NCI-H748 (cell line): ENCODE measurements at regions not wholly inside any gene's neighbourhood (a gene's known extent, or its start where the extent isn't known, plus 50 kb on each side); places are given as distances from the start of the nearest gene placed in this dataset.
"Not testable (repeated sequence)": the region's sequence is repeated elsewhere in the genome, so short reads cannot be mapped to it uniquely, and the experiment has no call there.

Source experiments
- DNase-seq: peaks from one replicate; lab custom pipeline; 2025; ENCODE audit not compliant: unreplicated experiment; lab: John Stamatoyannopoulos, UW

- peak; percentile 98 for DNase-seq
Observed at GRCh38 chr13:80881942-80882445, 541.1 kb upstream of the SPRY2 start.

DNA sequence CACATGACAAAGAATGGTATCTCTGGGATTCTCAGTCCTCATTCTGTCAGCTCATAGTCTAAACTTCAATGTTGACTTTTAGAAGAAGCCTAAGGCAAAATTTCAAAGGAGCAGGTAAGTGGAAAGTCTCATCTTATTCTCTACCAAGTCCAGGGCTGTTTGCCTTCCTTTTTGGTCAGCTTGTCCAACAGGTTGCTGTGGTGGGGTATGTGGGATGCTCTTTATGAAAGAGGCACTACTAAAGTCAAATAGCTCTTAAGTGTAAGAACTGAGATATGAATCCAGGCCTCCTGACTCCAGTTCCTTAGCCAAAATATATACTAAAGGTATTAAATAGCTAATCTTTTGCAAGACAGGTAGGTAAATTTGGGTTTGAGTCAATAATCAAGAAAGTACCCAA, 540.6 kb upstream of the SPRY2 start:
- peak; percentile 37 for DNase-seq

- DNase-seq: no peak
Observed at GRCh38 chr13:80881034-80881433, 540.1 kb upstream of the SPRY2 start.

GRCh38 chr13:80877944-80878241, 537.0 kb upstream of the SPRY2 start:
- DNase-seq: no peak

- no peak for DNase-seq
Observed at GRCh38 chr13:80877209-80877943, 536.5 kb upstream of the SPRY2 start.

DNA sequence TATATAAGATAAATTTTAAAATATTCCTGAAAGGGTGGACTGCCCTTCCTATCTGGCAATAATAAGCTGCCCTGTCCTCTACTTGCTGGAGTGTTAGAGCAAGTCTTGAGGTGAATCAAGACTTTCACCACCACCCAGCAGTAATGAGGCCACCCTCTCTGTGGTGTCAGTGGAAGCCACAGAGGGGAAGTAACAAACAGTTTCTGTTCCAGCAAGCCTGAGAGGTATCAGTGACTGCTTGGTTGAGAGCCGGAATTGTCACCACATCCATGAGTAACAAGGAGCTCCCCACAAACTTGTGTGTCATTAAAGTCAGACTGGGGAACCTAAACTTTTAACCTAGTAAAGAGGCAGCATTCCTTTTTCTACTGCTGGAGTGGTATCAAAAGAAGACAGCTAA, 532.7 kb upstream of the SPRY2 start:
- no peak for DNase-seq

DNA sequence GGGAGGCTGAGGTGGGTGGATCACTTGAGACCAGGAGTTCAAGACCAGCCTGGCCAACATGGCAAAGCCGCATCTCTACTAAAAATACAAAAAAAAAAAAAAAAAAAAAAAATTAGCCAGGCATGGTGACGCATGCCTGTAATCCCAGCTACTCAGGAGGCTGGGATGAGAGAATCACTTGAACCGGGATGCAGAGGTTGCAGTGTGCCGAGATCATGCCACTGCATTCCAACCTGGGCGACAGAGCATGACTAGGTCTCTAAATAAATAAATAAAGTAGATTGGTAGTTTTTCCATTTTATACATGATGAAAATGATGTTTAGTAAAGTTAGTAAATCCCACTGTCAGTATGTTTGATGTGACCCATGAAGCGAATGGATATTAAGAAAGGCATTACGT, 531.0 kb upstream of the SPRY2 start:
- not testable (repeated sequence) for DNase-seq

GRCh38 chr13:80871481-80871880, 530.6 kb upstream of the SPRY2 start:
- no peak for DNase-seq

DNA sequence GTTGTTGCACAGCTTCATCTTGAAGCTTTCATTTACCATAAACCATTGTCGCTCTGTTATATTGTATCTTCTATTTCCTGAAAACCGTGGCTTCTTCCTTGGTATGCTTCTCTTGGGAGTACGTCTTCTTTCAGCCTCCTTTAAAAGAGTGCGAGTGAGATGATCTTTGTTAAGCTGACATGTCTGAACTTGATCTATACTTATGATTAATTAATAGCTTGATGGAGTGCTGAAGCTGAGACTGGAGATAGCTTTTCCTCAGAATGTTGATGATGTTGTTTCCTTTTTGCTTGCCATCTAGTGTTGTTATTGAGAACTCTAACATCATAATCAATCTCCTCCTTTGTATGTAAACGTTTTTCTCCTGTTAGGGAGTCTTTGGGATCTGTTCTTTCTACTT, 529.3 kb upstream of the SPRY2 start:
- no peak for DNase-seq

DNA sequence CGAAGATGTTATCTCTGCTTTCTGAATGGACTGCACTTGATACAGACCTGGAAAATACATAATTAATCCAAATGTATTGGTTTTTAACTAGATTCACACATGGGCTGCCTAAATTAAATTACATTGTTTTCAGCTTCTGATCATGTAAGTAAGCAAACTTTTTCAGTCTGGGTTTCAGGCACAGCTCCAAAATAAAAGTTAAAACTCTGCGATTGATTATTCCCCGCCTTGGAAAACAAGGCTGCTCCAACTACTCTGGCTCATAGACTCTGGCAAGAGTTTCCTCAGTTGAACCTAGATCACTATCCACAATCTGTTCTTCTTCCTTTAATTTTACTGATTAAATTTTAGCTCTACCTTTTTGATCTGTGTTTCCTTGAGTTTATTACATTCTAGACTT, 526.0 kb upstream of the SPRY2 start:
- DNase-seq: no peak

DNA sequence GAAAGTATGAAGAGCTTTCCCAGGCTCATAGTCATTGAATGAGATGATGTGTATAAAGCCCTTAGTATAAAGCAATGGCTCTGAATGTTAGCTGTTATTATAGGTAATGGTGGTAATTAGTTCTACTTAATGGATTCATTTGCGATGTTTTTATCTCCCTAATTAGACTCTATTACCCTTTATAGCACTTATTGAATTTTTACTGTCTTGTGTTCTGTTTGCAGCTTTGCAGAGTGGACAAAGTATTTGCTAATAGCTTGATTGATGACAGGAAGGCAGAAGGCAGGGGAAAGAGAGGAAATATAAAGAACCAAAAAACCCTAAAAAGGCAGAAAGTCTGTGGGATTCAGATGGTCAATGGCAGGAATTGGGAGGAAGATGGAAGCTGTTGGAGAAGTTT, 524.4 kb upstream of the SPRY2 start:
- peak; percentile 95 for DNase-seq

- no peak for DNase-seq
Observed at GRCh38 chr13:80862456-80862855, 521.5 kb upstream of the SPRY2 start.

DNA sequence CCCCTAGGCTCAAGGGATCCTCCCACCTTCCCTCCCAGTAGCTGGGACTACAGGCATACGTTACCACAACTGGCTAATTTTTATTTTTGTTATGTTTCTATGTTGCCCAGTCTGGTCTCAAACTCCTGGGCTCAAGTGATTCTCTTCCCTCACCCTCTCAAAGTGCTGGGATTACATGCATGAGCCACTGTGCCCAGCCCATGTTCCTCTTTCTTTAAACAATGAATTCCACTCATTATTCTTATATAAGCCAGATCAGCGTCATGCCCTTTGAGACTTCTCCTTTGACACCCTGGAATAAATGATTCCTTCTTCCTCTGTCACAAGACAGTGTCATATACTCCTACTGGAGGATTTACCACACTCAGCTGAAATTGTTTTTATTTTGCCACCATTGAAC, 519.9 kb upstream of the SPRY2 start:
- DNase-seq: no peak

DNA sequence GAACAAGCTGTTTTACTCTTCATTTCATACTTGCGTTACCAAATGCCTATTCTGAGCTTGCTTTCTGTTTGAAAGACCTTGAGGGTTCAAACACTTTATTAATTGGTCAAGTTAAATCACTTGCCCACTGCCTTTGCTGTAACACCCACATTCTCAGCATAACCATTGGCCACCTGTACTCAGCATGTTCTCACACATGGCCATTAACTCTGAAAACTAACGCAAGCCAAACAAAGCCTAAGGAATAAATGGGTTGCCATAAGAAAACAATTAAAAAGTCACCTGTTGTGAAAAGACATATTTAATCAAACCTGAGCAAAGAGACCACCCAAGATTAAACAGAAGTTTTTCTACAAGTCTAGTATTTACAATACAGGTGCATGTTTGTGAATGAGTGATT, 517.2 kb upstream of the SPRY2 start:
- peak; percentile 16 for DNase-seq

GRCh38 chr13:80857321-80857720, 516.4 kb upstream of the SPRY2 start:
- DNase-seq: no peak

- DNase-seq: no peak
Observed at GRCh38 chr13:80850771-80851170, 509.8 kb upstream of the SPRY2 start.

DNA sequence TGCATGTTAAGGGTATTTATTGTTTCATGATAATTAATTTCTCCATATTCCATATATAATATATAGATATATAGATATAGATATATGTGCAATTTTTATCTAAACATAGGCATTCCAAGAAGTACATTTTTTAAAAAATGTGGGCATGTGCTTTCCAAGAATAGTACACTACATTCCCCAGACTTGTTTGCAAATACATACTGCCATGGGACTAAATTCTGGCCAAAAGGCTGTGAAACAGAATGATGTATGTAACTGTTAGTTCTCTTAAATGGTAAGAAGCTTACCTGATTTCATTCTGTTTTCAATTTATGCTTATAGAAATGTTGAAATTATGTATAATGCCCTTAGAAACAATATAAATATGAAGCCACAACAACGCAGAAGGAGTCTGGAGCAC, 503.2 kb upstream of the SPRY2 start:
- DNase-seq: no peak

GRCh38 chr13:80841414-80841813, 500.5 kb upstream of the SPRY2 start:
- peak; percentile 83 for DNase-seq

GRCh38 chr13:80840316-80840976, 499.5 kb upstream of the SPRY2 start:
- DNase-seq: peak; percentile 92

DNA sequence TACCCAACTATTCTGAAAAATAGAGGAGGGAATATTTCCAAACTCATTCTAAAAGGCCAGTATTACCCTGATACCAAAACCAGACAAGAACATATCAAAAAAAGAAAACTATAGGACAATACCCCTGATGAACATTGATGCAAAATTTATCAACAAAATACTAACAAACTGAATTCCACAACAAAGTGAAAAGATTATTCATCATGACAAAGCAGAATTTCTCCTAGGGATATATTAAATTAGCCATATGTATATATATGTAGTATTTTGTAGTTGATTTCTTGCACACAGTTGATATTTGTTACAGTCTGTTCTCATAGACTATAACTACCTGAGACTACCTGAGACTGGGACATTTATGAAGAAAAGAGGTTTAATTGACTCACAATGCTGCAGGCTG, 495.0 kb upstream of the SPRY2 start:
- DNase-seq: no peak

GRCh38 chr13:80830431-80830830, 489.5 kb upstream of the SPRY2 start:
- no peak for DNase-seq

GRCh38 chr13:80828759-80829158, 487.8 kb upstream of the SPRY2 start:
- peak; percentile 8 for DNase-seq

DNA sequence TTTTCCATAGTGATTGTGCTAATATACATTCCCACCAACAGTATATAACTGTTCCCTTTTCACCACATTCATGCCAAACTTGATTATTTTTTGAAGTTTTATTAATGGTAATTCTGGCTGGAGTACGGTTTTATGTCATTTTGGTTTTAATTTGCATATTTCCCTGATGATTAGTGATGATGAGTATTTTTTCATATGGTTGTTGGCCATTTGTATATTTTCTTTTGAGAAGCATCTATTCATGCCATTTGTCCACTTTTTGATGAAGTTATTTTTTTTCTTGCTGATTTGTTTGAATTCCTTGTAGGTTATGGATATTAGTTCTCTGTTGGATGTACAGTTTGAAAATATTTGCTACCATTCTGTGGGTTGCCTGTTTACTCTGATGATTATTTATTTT, 484.4 kb upstream of the SPRY2 start:
- no peak for DNase-seq
